OCI-LY7 (cell line): ENCODE measurements at regions not wholly inside any gene's neighbourhood (a gene's known extent, or its start where the extent isn't known, plus 50 kb on each side); places are given as distances from the start of the nearest gene placed in this dataset.
"Not testable (repeated sequence)": the region's sequence is repeated elsewhere in the genome, so short reads cannot be mapped to it uniquely, and the experiment has no call there.

Source experiments
- BruUV-seq: library from RNA; stranded (reverse); fragments of 400-500 nt; replicated peaks from 2 replicates; lab custom pipeline; 2021; lab: Mats Ljungman, UMichigan
- CTCF ChIA-PET: fragments of 300-600 bp; sonication (Branson Sonifier 250); formaldehyde crosslinking; loops from one replicate; lab custom pipeline; 2022; ENCODE audit warnings: antibody characterized with exemption; ENCODE audit not compliant: unreplicated experiment; lab: Charles Lee
- POLR2A ChIA-PET: fragments of 300-600 bp; sonication (Branson Sonifier 250); formaldehyde crosslinking; loops from one replicate; lab custom pipeline; 2022; ENCODE audit warnings: antibody characterized with exemption; lab: Charles Lee
- DNase-seq: peaks from one replicate; pipeline ENCODE4 v3.0.0-alpha.2; 2015; ENCODE audit warnings: low spot score
- H2AFZ ChIP-seq: fragments of 200-600 bp; sonication (generic), shearing (Covaris generic); 2 replicates; pipeline ENCODE4 v1.6.1; 2014; ENCODE audit warnings: mild to moderate bottlenecking, antibody characterized with exemption, low read length, moderate library complexity
- H3K27ac ChIP-seq: fragments of 200-600 bp; sonication (generic); 2 replicates; pipeline ENCODE4 v1.5.1; 2014; ENCODE audit warnings: mixed run types, low read depth, mild to moderate bottlenecking, moderate library complexity, low read length, inconsistent platforms; ENCODE audit not compliant: poor library complexity, severe bottlenecking
- H3K36me3 ChIP-seq: fragments of 200-600 bp; sonication (generic); 2 replicates; pipeline ENCODE4 v1.6.1; 2014; ENCODE audit warnings: mild to moderate bottlenecking, antibody characterized with exemption, low read length, moderate library complexity, mixed read lengths; ENCODE audit not compliant: insufficient read depth
- H3K4me1 ChIP-seq: fragments of 200-600 bp; sonication (generic); 2 replicates; pipeline ENCODE4 v1.5.1; 2014; ENCODE audit warnings: mild to moderate bottlenecking, low read length; ENCODE audit not compliant: insufficient read depth, poor library complexity, severe bottlenecking
- H3K4me2 ChIP-seq: fragments of 200-600 bp; sonication (generic); 2 replicates; pipeline ENCODE4 v1.6.1; 2014; ENCODE audit warnings: mild to moderate bottlenecking, low read length
- H3K4me3 ChIP-seq: fragments of 200-600 bp; sonication (generic); 2 replicates; pipeline ENCODE4 v1.5.1; 2014; ENCODE audit warnings: mild to moderate bottlenecking, low read depth, low read length; ENCODE audit not compliant: poor library complexity, severe bottlenecking
- H3K79me2 ChIP-seq: fragments of 200-600 bp; sonication (generic); 2 replicates; pipeline ENCODE4 v1.6.1; 2016; ENCODE audit warnings: low read depth, mild to moderate bottlenecking, low read length, moderate library complexity, mixed read lengths; ENCODE audit not compliant: insufficient read depth
- H3K9me2 ChIP-seq: fragments of 200-600 bp; sonication (generic); 2 replicates; pipeline ENCODE4 v1.6.1; 2016; ENCODE audit warnings: mild to moderate bottlenecking, low read length, mixed read lengths; ENCODE audit not compliant: insufficient read depth
- H3K9me3 ChIP-seq: fragments of 200-600 bp; sonication (generic); 2 replicates; pipeline ENCODE4 v1.6.1; 2014; ENCODE audit warnings: mild to moderate bottlenecking, mixed run types, low read length, mixed read lengths
- H4K20me1 ChIP-seq: fragments of 200-600 bp; sonication (generic); 2 replicates; pipeline ENCODE4 v1.6.1; 2014; ENCODE audit warnings: mild to moderate bottlenecking, antibody characterized with exemption, low read length, moderate library complexity, mixed read lengths; ENCODE audit not compliant: insufficient read depth
- EZH2phosphoT487 ChIP-seq: fragments of 200-600 bp; sonication (generic); IDR thresholded peaks from 2 replicates; pipeline ENCODE4 v1.6.1; 2018; ENCODE audit warnings: low read depth, borderline replicate concordance, mild to moderate bottlenecking, mixed run types, antibody characterized with exemption, low read length, moderate library complexity, mixed read lengths
- intact Hi-C: fragments of 100-400 bp; cut with micrococcal nuclease; formaldehyde crosslinking; loops from one replicate; pipeline ENCODE4 v1.10.0; 2022; ENCODE audit not compliant: unreplicated experiment
- TF ChIP-seq, protein P1 (sequence below): fragments of 200-600 bp; sonication (generic); conservative IDR thresholded peaks from 2 replicates; pipeline ENCODE4 v1.5.1; 2014; ENCODE audit warnings: mild to moderate bottlenecking, antibody characterized with exemption, low read length, moderate library complexity, mixed read lengths

DNA sequence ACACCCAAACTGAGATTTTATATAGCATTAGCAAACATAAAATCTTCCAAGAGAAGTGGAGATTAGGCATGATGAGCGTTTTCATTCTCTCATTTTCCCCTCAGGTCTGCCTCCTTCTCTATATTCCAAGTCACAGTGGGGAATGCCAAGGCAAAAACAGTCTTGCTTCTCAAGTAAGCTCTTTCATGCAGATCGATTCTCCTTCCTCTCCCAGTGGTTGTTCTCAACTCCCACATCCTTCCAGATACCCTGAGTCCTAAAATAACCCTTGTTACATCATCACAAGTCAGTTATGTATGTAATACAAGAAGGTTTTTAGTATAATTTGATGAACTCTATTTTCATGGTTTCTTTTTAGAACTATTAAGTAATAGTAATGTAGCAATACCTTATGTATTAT lies 150.6 kb downstream of the TXNL1 start:
- no peaks in the 10 kb centered on the region for H3K36me3 ChIP-seq
- no peak for DNase-seq
- H4K20me1 ChIP-seq = no peaks in the 10 kb centered on the region
- no peak overlapping the region for H3K4me2 ChIP-seq
- H3K4me1 ChIP-seq = no peaks in the 10 kb centered on the region
- H3K27ac ChIP-seq = no peak overlapping the region
- H2AFZ ChIP-seq = no peak overlapping the region
- POLR2A ChIA-PET = no interaction called here
- no peak overlapping the region for H3K4me3 ChIP-seq
- no TSS peak for BruUV-seq
- no peaks in the 10 kb centered on the region for H3K9me3 ChIP-seq
- no peaks in the 10 kb centered on the region for H3K79me2 ChIP-seq
- CTCF ChIA-PET = no interaction called here
- intact Hi-C loops = no loop called here
- no peak for TF ChIP-seq EZH2phosphoT487
- TF ChIP-seq, protein P1, sequence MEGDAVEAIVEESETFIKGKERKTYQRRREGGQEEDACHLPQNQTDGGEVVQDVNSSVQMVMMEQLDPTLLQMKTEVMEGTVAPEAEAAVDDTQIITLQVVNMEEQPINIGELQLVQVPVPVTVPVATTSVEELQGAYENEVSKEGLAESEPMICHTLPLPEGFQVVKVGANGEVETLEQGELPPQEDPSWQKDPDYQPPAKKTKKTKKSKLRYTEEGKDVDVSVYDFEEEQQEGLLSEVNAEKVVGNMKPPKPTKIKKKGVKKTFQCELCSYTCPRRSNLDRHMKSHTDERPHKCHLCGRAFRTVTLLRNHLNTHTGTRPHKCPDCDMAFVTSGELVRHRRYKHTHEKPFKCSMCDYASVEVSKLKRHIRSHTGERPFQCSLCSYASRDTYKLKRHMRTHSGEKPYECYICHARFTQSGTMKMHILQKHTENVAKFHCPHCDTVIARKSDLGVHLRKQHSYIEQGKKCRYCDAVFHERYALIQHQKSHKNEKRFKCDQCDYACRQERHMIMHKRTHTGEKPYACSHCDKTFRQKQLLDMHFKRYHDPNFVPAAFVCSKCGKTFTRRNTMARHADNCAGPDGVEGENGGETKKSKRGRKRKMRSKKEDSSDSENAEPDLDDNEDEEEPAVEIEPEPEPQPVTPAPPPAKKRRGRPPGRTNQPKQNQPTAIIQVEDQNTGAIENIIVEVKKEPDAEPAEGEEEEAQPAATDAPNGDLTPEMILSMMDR = no peak
- H3K9me2 ChIP-seq = no peaks in the 10 kb centered on the region

DNA sequence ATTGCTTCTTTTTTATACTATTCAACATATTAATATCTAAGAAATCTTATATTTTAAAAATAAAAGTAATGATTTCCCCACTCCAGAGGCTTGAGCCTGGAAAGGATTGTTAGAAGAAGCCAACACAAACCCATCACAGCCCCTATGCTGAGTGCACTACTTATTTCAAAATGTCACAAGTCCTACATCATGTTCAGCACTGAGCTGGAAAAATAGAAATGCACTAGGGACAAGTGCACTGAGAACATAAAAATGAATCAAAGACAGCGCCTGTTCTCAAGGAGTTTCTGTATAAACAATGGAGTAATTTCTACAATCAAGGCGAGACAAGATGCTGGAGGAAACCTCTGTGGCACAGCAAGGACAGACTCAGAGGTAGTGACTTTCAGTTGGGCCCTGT lies 155.0 kb downstream of the TXNL1 start:
- no peaks in the 10 kb centered on the region for H3K36me3 ChIP-seq
- TF ChIP-seq, protein P1 = no peak
- CTCF ChIA-PET = no interaction called here
- POLR2A ChIA-PET = no interaction called here
- no peaks in the 10 kb centered on the region for H3K79me2 ChIP-seq
- no peaks in the 10 kb centered on the region for H4K20me1 ChIP-seq
- no peak overlapping the region for H2AFZ ChIP-seq
- no peak overlapping the region for H3K4me2 ChIP-seq
- H3K4me3 ChIP-seq = no peak overlapping the region
- H3K4me1 ChIP-seq = no peaks in the 10 kb centered on the region
- BruUV-seq = no TSS peak
- DNase-seq = no peak
- no peaks in the 10 kb centered on the region for H3K9me2 ChIP-seq
- no peak overlapping the region for H3K27ac ChIP-seq
- intact Hi-C loops = no loop called here
- H3K9me3 ChIP-seq = no peaks in the 10 kb centered on the region

DNA sequence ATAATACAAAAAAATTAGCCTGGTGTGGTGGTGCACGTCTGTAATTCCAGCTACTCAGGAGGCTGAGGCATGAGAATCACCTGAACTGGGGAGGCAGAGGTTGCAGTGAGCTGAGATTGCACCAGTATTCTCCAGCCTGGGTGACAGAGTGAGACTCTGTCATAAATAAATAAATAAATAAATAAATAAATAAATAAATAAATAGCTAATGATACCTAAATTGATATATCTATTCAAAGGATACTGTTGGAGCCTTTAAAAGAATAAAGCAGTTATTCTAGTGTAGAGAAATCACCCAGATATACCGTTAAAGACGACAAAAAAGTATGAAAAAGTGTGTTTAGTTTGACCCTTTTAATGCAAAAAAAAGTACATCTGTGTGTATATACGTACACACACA lies 155.6 kb downstream of the TXNL1 start:
- H3K9me2 ChIP-seq, intact Hi-C loops, CTCF ChIA-PET, POLR2A ChIA-PET, DNase-seq, H3K79me2 ChIP-seq, H2AFZ ChIP-seq, H3K9me3 ChIP-seq, H3K4me3 ChIP-seq, H4K20me1 ChIP-seq, H3K4me2 ChIP-seq, BruUV-seq, H3K27ac ChIP-seq, H3K4me1 ChIP-seq, H3K36me3 ChIP-seq: not testable (repeated sequence)
